NOMO-1 (cell line): ENCODE measurements at regions not wholly inside any gene's neighbourhood (a gene's known extent, or its start where the extent isn't known, plus 50 kb on each side); places are given as distances from the start of the nearest gene placed in this dataset.

Experiments
- DNase-seq, 2 experiments: peaks; one replicate each; lab custom pipeline; 2025; ENCODE audit not compliant: unreplicated experiment in 2 of 2; lab: John Stamatoyannopoulos, UW

DNA sequence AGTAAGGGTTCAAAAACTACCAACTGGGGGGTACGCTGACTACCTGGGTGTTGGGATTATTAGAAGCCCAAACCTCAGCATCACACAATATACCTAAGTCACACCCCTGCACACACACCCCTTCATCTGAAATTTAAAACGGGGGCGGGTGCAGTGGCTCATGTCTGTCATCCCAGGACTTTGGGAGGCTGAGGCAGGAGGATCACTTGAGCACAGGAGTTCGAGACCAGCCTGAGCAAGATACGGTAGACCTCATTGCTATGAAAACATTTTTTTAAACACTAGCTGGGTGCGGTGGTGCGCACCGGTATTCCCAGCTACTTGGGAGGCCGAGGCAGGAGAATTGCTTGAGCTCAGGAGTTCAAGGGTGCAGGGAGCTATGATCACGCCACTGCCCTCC, 331.0 kb downstream of the ASMT start:
- no peak for DNase-seq

DNA sequence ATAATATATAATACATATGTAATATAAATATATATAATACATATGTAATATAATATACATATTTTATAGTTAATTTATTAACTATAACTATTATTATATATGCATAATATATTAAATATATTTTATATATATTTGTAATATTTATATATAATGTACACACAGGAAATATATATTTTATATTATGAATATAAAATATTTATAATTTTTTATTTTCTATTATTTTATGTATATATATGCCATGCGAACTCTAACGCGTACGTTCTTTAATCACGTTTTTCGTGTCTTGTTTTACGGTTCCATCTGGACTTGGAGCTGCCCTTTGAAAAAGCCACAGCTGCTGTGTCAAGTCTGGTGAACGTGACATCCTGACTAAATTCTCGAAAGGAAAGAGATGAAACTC, 332.1 kb downstream of the ASMT start:
- no peak for DNase-seq
